ENCODE measurements at regions not wholly inside any gene's neighbourhood (a gene's known extent, or its start where the extent isn't known, plus 50 kb on each side); places are given as distances from the start of the nearest gene placed in this dataset.

DNA sequence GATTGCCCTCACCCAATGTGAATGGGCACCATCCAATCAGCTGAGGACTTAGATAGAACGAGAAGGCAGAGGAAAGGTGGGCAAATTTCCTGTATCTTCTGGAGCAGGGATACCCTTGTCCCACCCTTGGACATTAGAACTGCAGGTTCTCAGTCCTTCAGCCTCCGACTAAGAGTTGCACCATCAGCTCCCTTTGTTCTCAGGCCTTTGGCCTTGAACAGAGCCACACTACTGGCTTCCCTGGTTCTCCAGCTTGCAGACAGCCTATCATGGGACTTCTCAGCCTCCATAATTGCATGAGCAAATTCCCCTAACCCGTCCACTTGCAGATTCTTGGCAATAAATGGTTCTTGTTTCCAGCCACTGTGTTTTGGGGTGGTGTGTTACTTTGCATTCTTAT is 102.4 kb downstream of the LSM3 start:
- Histone ChIP-seq H3K36me3 (ENCODE audit: control insufficient read depth, insufficient read depth, low read length) (no peaks in the 10 kb centered on the region), H3K4me3 (ENCODE audit: low read length) (no peak overlapping the region), H3K9me3 (replicated peaks; ENCODE audit: control insufficient read depth, low read depth, low read length) (no peaks in the 10 kb centered on the region), H3K27ac (ENCODE audit: low read length) (no peak overlapping the region), H3K27me3 (ENCODE audit: control insufficient read depth, insufficient read depth, low read length) (peaks cover 29% of the 10 kb centered on the region), H3K4me1 (ENCODE audit: control insufficient read depth, insufficient read depth, low read length) (peaks cover 21% of the 10 kb centered on the region)
- 59% methylated on average over 2 of the region's 3 CpGs for WGBS (ENCODE audit: insufficient coverage)
- DNase-seq: no peak

DNA sequence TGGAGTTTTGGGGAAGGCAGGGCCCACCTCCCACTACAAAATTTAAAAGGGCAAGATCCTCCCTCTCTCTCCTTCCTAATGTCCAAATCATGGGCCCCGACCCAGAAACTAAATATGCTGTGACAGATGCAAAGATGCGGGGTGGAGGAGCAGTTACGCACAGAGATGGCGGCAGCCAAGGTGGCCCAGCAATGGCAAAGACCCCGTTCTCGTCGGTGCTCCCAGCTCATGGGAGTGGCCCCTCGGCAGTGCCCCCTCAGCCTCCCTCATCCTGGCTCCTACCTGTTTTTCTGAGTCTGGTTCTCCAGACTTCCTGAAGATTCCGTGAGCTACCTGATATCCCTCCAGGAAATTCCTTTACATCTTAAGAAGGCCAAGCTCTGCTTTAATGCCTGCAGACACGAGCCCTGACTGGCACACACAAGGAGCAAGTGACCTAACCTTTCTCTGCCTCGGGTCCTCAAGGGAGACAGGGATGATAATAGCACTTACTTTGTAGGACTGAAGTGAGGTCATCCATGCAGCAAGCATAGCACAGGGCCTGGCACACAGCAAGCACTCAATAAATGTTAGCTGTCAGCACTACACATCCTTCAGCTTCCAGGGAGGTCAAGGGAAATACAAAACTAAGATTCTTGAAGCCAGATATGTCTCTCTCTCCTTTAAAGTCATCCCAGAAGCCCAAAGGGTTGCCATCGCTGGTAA is 103.5 kb downstream of the LSM3 start:
- peaks cover 25% of the 10 kb centered on the region for H3K27me3 ChIP-seq (ENCODE audit: control insufficient read depth, insufficient read depth, low read length)
- H3K36me3 ChIP-seq (ENCODE audit: control insufficient read depth, insufficient read depth, low read length): no peaks in the 10 kb centered on the region
- H3K9me3 ChIP-seq (replicated peaks; ENCODE audit: control insufficient read depth, low read depth, low read length): no peaks in the 10 kb centered on the region
- WGBS (ENCODE audit: insufficient coverage): 81% methylated on average over 9 of the region's 12 CpGs
- no peak for DNase-seq
- no peak overlapping the region for H3K27ac ChIP-seq (ENCODE audit: low read length)
- no peak overlapping the region for H3K4me3 ChIP-seq (ENCODE audit: low read length)
- peaks cover 27% of the 10 kb centered on the region for H3K4me1 ChIP-seq (ENCODE audit: control insufficient read depth, insufficient read depth, low read length)

GRCh38 chr3:14282706-14283075 is 104.1 kb downstream of the LSM3 start:
- H3K27me3 ChIP-seq (ENCODE audit: control insufficient read depth, insufficient read depth, low read length): peaks cover 23% of the 10 kb centered on the region
- H3K36me3 ChIP-seq (ENCODE audit: control insufficient read depth, insufficient read depth, low read length): no peaks in the 10 kb centered on the region
- H3K27ac ChIP-seq (ENCODE audit: low read length): no peak overlapping the region
- H3K4me3 ChIP-seq (ENCODE audit: low read length): no peak overlapping the region
- 76% methylated on average over 2 of the region's 6 CpGs for WGBS (ENCODE audit: insufficient coverage)
- peaks cover 29% of the 10 kb centered on the region for H3K4me1 ChIP-seq (ENCODE audit: control insufficient read depth, insufficient read depth, low read length)
- no peak for DNase-seq
- H3K9me3 ChIP-seq (replicated peaks; ENCODE audit: control insufficient read depth, low read depth, low read length): no peaks in the 10 kb centered on the region

DNA sequence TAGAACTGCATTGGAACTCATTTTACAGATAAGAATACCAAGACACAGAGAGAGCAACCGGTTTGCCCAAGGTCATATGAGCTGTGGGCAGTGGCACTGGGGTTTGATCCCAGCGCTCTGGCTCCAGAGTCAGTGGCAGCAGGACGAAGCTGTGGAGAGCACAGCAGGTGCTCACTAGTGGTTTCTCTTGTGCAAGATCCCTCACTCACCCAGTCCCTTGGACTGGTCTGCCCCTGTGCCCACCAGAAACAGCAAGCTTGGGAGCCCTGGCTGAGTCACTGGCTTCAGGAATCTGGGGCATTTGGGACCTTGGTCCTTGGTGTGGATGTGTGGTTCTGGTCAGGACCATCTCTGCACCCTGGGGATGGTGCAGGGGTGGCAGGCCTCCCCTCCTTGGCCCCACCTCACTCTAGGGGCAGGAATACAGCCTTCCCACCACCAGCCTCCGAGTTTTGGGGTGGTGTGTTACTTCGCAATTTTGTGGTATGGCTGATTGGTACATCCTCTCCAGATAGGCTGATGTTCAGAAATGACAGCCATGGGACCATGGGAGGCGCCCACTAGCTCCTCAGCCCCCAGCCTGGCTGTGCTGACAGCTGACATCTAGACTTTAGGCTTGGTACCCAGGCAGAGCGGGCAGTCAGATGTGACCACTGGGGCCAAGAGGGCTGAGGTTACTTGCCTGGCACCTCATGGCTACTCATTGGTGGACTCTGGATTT is 104.6 kb downstream of the LSM3 start:
- H3K4me3 ChIP-seq (ENCODE audit: low read length): no peak overlapping the region
- DNase-seq: no peak
- H3K27ac ChIP-seq (ENCODE audit: low read length): no peak overlapping the region
- no peaks in the 10 kb centered on the region for H3K36me3 ChIP-seq (ENCODE audit: control insufficient read depth, insufficient read depth, low read length)
- no peaks in the 10 kb centered on the region for H3K9me3 ChIP-seq (replicated peaks; ENCODE audit: control insufficient read depth, low read depth, low read length)
- peaks cover 29% of the 10 kb centered on the region for H3K4me1 ChIP-seq (ENCODE audit: control insufficient read depth, insufficient read depth, low read length)
- WGBS (ENCODE audit: insufficient coverage): 97% methylated on average over 6 of the region's 7 CpGs
- H3K27me3 ChIP-seq (ENCODE audit: control insufficient read depth, insufficient read depth, low read length): peaks cover 22% of the 10 kb centered on the region

DNA sequence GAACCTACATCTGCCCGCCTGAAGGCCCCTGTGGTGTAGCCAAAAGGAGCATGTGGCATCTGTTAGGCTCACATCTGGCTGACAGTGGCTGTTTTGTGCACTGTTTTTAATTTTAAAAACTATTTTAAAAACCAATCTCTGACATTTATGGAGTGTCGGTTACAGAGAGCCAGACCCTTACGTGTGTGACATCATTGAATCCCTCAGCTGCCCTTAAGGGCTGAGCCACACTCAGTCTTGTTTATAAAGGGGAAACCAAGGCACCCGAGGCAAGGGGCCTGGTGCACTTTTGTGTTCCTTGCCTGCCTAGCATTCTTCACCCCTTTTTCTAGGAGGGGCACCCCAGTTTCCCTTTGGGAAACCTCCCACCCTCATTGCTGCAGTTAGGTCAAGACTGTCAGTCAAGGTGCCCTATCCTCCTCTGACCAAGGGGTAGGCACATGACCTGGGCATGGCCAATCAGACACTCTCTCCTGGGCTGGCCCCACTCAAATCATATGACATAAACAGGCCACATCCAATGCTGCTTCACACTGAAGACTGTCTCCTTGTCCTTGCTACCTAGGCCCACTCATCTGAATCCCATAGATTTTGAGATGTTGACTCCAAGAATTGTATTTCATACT is 105.3 kb downstream of the LSM3 start:
- H3K27ac ChIP-seq (ENCODE audit: low read length): no peak overlapping the region
- no peaks in the 10 kb centered on the region for H3K36me3 ChIP-seq (ENCODE audit: control insufficient read depth, insufficient read depth, low read length)
- no peak for DNase-seq
- peaks cover 31% of the 10 kb centered on the region for H3K4me1 ChIP-seq (ENCODE audit: control insufficient read depth, insufficient read depth, low read length)
- H3K9me3 ChIP-seq (replicated peaks; ENCODE audit: control insufficient read depth, low read depth, low read length): no peaks in the 10 kb centered on the region
- no peak overlapping the region for H3K4me3 ChIP-seq (ENCODE audit: low read length)
- peaks cover 18% of the 10 kb centered on the region for H3K27me3 ChIP-seq (ENCODE audit: control insufficient read depth, insufficient read depth, low read length)
- 52% methylated on average over 4 of the region's 4 CpGs for WGBS (ENCODE audit: insufficient coverage)

GRCh38 chr3:14284694-14285547 is 106.3 kb downstream of the LSM3 start:
- Histone ChIP-seq H3K27ac (ENCODE audit: low read length) (no peak overlapping the region), H3K4me3 (ENCODE audit: low read length) (no peak overlapping the region), H3K9me3 (replicated peaks; ENCODE audit: control insufficient read depth, low read depth, low read length) (no peaks in the 10 kb centered on the region), H3K27me3 (ENCODE audit: control insufficient read depth, insufficient read depth, low read length) (peaks cover 9% of the 10 kb centered on the region), H3K4me1 (ENCODE audit: control insufficient read depth, insufficient read depth, low read length) (peaks cover 39% of the 10 kb centered on the region), H3K36me3 (ENCODE audit: control insufficient read depth, insufficient read depth, low read length) (no peaks in the 10 kb centered on the region)
- no peak for DNase-seq
- WGBS (ENCODE audit: insufficient coverage): 63% methylated on average over 13 of the region's 15 CpGs

- DNase-seq: peak; percentile 77
Measured at GRCh38 chr3:14285548-14285925, 106.9 kb downstream of the LSM3 start.

DNA sequence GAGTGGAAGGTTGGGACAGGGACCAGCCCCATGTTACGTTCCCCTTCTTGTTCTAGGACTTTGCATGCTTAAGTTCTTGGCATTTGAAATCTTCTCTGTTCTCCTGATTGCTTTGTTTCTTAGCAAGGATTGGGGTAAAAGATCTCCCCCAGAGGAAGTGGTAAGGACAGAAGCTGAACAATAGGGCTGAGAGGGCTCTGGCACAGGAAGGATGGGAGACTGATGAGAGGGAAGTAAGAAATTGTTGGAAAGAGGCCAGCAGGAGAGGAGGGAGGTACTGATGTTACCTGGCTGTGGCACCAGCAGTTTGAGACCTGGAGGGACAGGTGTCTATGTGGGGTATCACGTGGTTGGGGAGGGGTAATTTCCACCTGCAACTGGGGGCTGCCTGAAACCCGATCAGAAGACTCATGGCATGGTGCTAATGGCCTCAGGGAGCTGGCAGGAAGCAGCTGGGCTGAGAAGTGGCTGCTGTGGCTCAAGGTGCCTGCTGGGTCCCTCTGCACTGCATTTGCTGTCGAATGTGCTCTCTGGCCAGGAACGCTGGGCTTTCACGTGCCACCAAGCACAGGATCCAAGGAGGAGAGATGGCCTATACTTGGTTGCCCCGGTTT is 108.4 kb downstream of the LSM3 start:
- Histone ChIP-seq H3K27me3 (ENCODE audit: control insufficient read depth, insufficient read depth, low read length) (peaks cover 11% of the 10 kb centered on the region), H3K27ac (ENCODE audit: low read length) (no peak overlapping the region), H3K4me3 (ENCODE audit: low read length) (no peak overlapping the region), H3K4me1 (ENCODE audit: control insufficient read depth, insufficient read depth, low read length) (peaks cover 44% of the 10 kb centered on the region), H3K36me3 (ENCODE audit: control insufficient read depth, insufficient read depth, low read length) (no peaks in the 10 kb centered on the region), H3K9me3 (replicated peaks; ENCODE audit: control insufficient read depth, low read depth, low read length) (no peaks in the 10 kb centered on the region)
- DNase-seq: no peak
- WGBS (ENCODE audit: insufficient coverage): 63% methylated on average over 6 of the region's 7 CpGs

More at GRCh38 chr3:14285548-14285925, 106.9 kb downstream of the LSM3 start:
- 44% methylated on average over 4 of the region's 4 CpGs for WGBS (ENCODE audit: insufficient coverage)
- H3K4me1 ChIP-seq (ENCODE audit: control insufficient read depth, insufficient read depth, low read length): peaks cover 42% of the 10 kb centered on the region
- no peaks in the 10 kb centered on the region for H3K9me3 ChIP-seq (replicated peaks; ENCODE audit: control insufficient read depth, low read depth, low read length)
- peaks cover 9% of the 10 kb centered on the region for H3K27me3 ChIP-seq (ENCODE audit: control insufficient read depth, insufficient read depth, low read length)
- no peak overlapping the region for H3K4me3 ChIP-seq (ENCODE audit: low read length)
- no peak overlapping the region for H3K27ac ChIP-seq (ENCODE audit: low read length)
- no peaks in the 10 kb centered on the region for H3K36me3 ChIP-seq (ENCODE audit: control insufficient read depth, insufficient read depth, low read length)

DNA sequence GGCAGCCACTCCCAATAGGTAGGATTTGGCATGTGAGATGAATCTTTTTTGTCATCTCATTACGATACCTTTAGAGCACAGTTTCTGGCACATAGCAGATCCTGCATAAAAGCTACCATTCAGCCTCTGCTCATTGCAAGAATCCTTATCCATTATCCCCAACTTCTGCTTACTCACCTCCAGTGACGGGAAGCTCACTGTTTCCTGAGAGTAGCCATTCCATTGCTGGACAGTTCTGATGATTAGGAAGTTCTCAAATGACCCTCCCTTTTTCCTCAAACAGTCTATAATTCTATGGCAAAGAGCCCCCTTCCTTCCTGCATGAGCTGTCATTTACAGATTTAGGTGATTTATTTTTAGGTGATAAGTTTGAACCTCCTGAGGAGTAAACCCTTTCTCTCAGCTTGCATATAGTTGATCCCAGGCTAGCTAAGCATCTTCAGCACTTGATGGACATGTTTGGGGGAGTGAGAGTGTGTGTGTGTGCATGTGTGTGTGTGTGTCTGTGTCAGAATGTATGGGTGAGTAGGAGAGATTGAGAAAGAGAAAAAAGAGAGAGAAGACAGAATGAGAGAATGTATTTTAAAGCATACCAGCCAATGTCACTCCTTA is 109.7 kb downstream of the LSM3 start:
- Histone ChIP-seq H3K27ac (ENCODE audit: low read length) (no peak overlapping the region), H3K4me1 (ENCODE audit: control insufficient read depth, insufficient read depth, low read length) (peaks cover 44% of the 10 kb centered on the region), H3K9me3 (replicated peaks; ENCODE audit: control insufficient read depth, low read depth, low read length) (no peaks in the 10 kb centered on the region), H3K27me3 (ENCODE audit: control insufficient read depth, insufficient read depth, low read length) (peaks cover 7% of the 10 kb centered on the region), H3K36me3 (ENCODE audit: control insufficient read depth, insufficient read depth, low read length) (no peaks in the 10 kb centered on the region), H3K4me3 (ENCODE audit: low read length) (no peak overlapping the region)
- DNase-seq: no peak
- 96% methylated on average over 2 of the region's 2 CpGs for WGBS (ENCODE audit: insufficient coverage)
